ENCODE measurements at regions not wholly inside any gene's neighbourhood (a gene's known extent, or its start where the extent isn't known, plus 50 kb on each side); places are given as distances from the start of the nearest gene placed in this dataset.

- DNase-seq: no peak
Observed at GRCh38 chr3:6125520-6125919, 735.4 kb upstream of the GRM7 start.

DNA sequence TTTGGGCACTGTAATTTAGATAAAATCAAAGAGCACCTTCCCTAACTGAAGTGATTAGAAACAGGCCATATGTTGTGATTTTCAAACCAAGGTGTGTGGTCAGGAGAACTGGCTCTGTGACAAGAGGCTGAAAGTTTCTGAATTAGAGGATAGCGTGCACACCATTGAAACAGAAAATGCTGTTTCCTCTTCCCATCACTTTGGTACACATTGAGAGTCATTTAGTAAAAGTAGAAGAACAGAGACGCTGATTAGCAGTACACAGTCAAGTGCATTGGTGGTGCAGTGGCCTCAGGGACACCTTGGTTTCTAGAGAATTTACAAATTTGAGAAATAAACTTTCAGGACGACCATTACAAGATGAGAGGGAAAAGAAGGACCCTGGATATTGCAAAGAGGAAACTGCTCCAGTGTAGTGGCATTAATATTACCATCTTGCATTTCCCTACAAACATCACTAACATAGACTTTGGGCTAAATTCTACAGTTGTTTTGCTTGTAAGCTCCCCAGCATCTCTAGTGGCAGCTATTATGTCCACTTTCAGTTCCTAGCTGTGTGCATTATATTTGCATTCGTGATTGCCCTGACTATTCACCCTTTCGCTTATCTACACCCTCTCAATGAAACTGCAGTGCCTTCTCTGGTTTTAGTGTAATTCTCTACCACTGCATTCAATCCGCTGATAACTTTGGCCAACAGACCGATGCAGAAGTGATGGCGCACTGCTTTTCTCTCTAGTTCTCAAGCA is 728.1 kb upstream of the GRM7 start:
- DNase-seq: no peak

DNA sequence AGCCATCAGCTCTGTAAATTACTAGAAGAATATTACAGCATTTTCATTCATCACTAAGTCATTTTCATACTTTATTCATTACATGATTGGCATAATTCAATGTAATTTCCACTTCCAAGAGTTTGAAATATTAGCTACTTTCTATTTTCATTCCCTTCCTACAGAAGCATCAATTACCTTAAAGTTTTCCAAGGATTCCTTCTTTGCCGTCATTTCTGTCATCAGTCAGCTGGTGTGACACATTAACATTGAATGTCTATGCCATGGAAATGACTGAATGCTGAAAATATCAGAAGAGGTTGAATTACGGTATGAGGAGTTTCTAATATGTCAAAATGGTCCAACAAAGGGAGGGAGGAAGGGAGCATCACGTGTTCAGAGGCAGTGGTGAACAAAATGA is 718.2 kb upstream of the GRM7 start:
- no peak for DNase-seq

DNA sequence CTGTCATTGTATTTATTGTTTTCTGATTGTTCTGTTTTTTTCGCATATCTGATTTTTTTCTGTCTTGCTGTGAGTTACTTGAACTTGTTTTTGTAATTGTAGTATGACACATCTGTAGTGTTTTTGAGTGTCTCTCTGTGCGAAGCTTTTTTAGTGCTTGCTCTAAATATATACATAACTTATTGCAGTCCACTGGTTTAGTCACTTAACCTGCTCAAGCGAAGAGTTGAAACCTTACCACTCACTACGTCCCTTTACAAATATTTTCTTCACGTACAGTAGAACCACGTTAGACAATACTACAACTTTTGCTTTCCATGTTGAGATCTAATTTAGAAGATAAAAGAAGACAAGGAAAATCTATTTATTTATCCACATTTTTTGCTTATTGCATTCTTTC is 713.0 kb upstream of the GRM7 start:
- no peak for DNase-seq

DNA sequence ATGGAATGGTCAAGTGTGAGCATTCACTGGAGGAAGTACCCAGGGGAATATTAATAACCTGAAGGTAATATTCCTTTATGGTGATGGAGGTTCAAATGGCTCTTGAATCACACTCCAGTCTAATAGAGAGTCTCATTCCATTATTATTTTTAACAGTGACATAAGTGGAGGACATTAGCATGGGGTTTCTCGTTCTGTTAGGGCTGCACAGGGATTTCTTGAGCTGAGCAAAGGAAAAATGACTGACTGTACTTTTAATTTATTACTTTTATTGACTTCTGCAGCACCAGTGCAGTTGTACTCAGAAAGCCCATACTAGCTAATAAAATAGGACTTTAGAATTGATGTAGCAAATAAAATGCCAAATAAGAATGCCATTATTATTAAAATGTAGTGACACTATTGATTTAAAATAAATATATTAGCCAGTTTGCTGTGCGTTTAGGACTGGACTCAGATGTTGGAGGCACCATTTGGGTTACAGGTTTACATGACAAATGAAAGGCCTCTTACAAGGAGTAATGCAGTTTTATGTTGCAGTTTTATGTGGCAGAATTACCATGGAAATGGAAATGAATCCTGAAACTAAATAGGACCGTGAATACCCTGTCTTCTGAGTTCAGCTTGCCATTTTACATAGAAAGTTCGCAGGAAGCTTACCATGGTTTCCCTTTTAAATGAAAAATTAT is 705.1 kb upstream of the GRM7 start:
- DNase-seq: no peak

- no peak for DNase-seq
Observed at GRCh38 chr3:6165951-6166350, 695.0 kb upstream of the GRM7 start.

DNA sequence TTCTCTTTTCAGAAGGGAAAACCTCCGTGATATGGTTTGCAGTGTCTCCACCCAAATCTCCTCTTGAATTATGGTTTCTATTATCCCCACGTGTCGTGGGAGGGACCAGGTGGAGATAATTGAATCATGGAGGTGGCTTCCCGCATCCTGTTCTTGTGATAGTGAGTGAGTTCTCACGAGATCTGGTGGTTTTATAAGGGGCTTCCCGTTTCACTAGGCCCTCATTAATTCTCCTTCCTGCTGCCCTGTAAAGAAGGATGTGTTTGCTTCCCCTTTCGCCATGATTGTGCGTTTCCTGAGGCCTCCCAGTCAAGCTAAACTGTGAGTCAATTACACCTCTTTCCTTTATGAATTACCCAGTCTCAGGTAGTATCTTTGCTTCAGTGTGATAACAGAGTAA is 692.7 kb upstream of the GRM7 start:
- no peak for DNase-seq

- no peak for DNase-seq
Observed at GRCh38 chr3:6172871-6173642, 687.9 kb upstream of the GRM7 start.

DNA sequence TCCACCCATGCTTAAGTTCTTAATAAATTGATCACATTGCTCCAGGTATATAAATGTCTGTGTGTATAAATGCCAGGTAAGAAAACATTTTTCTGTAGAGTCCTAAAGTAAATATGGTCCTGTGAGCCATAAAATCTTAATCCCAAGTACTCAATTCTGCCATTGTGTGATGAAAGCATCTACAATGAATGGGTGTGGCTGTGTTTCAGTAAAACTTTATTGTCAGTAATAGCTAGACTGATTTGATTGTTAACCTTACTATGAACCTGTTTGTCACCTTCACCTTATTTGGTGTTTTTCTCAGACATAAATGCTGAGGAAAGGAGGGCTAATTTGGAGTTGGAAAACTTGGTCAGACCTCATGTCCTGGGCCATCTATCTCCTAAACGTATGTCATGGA is 683.5 kb upstream of the GRM7 start:
- DNase-seq: no peak

DNA sequence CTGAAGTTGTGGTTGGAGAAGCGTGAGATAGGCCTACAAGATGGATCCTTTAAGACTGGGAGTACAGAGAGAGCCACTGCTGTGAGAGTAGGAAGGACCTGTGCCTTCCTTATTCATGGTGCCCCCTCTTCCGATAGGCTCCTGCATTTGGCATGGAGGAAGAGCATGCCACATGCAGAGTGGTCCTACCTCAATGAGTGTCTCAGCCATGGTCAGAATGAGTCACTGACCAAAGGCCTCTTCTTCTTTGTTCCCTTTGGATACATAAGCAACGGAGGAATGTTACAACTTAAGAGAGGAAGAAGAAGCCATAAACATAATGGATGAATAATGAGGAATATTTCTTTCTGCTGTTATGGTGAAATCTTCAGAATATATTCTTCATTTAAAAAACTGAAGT is 681.2 kb upstream of the GRM7 start:
- DNase-seq: no peak

- DNase-seq: no peak
Observed at GRCh38 chr3:6180171-6180570, 680.7 kb upstream of the GRM7 start.

DNA sequence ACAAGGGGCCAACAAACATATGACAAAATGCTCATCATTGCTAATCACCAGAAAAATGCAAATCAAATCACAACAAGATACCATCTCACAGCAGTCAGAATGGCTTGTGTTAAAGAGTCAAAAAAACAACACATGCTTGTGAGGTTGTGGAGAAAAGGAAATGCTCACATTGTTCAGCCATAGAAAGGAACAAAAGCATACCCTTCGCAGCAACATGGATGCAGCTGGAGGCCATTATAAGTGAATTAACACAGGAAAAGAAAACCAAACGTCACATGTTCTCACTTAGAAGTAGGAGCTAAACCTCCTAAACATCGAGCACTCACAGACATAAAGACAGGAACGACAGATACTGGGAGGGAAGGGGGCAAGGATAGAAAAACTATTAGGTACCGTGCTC is 678.4 kb upstream of the GRM7 start:
- DNase-seq: no peak

DNA sequence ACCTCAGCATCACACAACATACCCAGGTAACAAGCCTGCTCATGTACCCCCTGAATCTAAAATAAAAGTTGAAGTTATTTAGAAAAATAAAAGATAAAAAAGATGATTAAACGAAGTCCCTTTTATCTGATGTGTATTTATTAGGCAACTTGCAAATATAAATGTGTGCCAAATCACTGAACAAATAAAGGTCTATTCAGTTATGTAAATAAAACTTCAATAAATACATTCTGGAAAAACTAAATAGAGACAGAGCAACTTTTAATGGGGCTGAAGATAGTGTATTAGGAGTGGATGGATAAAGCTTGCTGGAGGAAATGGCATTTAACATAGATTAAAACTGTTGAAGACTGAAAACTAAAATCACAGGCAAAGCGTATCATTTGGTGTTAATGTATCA is 678.0 kb upstream of the GRM7 start:
- no peak for DNase-seq

GRCh38 chr3:6189384-6189783 is 671.5 kb upstream of the GRM7 start:
- DNase-seq: no peak

- DNase-seq: no peak
Observed at GRCh38 chr3:6204891-6205290, 656.0 kb upstream of the GRM7 start.

GRCh38 chr3:6216135-6217026 is 644.5 kb upstream of the GRM7 start:
- DNase-seq: no peak

DNA sequence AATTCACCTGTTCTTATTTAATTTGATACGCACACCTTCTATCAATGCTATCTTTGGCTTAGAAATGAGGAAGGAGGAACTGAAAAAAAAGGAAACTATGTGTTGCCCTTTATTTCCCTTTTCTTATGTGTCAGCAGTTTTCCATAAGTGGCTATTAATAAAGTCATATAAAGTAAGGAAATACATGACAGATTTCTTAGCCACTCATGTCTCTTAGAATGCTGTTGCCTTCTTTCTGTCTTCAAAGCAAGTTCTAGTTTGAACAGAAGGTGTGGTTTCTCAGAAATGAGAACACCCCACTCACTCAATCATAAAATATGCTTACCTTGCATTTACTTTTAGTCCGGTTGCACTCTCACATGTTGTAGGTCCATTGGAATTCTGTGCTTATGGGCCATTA is 640.5 kb upstream of the GRM7 start:
- DNase-seq: no peak

DNA sequence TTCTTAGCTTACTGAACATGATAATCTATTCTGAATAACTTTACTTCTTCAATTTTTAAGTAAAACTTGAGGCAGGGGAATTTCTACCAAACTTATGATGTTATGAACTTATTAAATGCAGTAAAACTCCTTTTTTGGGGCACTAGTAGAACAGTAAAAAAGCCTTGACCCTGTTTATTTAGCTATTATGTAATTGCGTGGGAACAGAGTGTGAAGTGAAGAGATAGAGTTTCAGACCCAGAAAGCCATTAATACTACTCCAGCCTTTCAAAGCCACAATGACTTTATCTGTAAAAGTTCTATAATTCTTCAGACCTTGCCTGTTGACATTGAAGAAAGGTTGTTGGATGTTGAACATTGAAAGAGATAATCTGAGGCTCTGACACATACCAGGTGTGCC is 638.8 kb upstream of the GRM7 start:
- no peak for DNase-seq

DNA sequence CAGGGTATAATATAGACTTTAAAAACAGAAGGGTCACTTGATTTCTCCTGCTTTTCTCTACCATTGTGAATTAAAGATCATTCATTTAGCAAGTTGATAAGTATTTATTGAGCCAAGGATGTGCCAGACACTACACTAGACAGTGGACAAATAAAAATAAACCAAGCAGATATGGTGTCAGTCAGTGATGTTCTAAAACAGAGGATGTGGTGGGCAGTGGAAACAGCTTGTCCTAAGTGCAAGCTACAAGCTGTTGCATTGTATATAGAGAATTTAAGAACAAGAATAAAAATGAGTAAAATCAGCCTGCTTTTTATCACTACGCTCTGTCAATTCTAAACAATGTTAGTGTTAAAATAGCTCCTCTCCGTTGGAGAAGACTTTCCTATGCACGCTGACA is 637.3 kb upstream of the GRM7 start:
- no peak for DNase-seq

- DNase-seq: no peak
Observed at GRCh38 chr3:6228958-6229683, 631.8 kb upstream of the GRM7 start.

GRCh38 chr3:6229778-6230410 is 631.0 kb upstream of the GRM7 start:
- no peak for DNase-seq

DNA sequence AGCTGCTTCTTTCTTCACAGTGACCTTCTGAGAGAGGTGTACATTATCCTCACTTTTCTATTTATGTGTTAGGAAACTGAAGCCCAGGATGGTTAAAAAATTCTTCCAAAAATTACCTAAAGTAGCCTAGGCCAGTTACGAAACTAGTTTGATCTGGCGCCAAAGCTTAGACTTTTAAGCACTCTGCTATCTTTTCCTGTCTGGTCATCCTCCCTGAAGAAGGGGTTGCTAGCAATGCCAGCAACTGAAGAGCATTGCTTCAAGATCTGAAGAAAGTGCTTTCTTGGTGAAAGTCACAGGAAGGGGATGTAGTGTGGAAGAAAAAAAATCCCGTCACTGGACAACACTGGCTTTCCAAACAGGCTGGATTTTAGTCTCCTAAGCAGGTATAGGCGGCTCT is 618.8 kb upstream of the GRM7 start:
- DNase-seq: no peak

Data from NCI-H2081 treated with DMSO at 0.1 percent for 48 hours (cell line).